ENCODE measurements at regions not wholly inside any gene's neighbourhood (a gene's known extent, or its start where the extent isn't known, plus 50 kb on each side); places are given as distances from the start of the nearest gene placed in this dataset.

- Histone ChIP-seq H2AFZ (ENCODE audit: low read depth) (no peak overlapping the region), H3K4me1 (ENCODE audit: low read depth, poor library complexity, severe bottlenecking) (no peaks in the 10 kb centered on the region), H3K4me3 (IDR thresholded peaks at IDR 0.05; ENCODE audit: insufficient read depth, low read depth, low read length) (no peak overlapping the region), H3K79me2 (ENCODE audit: insufficient read depth, low read depth) (no peaks in the 10 kb centered on the region), H3K36me3 (ENCODE audit: insufficient read depth) (no peaks in the 10 kb centered on the region), H3K27me3 (ENCODE audit: insufficient read depth, low read depth) (no peaks in the 10 kb centered on the region), H3K27ac (no peak overlapping the region), H3K4me2 (no peak overlapping the region), H3K9ac (no peak overlapping the region), H4K20me1 (ENCODE audit: insufficient read depth) (no peaks in the 10 kb centered on the region)
- no peak for TF ChIP-seq CTCF (conservative IDR thresholded peaks at IDR 0.05; ENCODE audit: low read depth, low read length)
Measured at GRCh38 chr17:54255696-54256095, 433.0 kb downstream of the KIF2B start.

GRCh38 chr17:54256401-54256929, 433.7 kb downstream of the KIF2B start:
- Histone ChIP-seq H4K20me1 (ENCODE audit: insufficient read depth) (no peaks in the 10 kb centered on the region), H3K27me3 (ENCODE audit: insufficient read depth, low read depth) (no peaks in the 10 kb centered on the region), H3K4me1 (ENCODE audit: low read depth, poor library complexity, severe bottlenecking) (no peaks in the 10 kb centered on the region), H3K27ac (no peak overlapping the region), H3K36me3 (ENCODE audit: insufficient read depth) (no peaks in the 10 kb centered on the region), H2AFZ (ENCODE audit: low read depth) (no peak overlapping the region), H3K79me2 (ENCODE audit: insufficient read depth, low read depth) (no peaks in the 10 kb centered on the region), H3K9ac (no peak overlapping the region), H3K4me2 (no peak overlapping the region), H3K4me3 (IDR thresholded peaks at IDR 0.05; ENCODE audit: insufficient read depth, low read depth, low read length) (no peak overlapping the region)
- no peak for TF ChIP-seq CTCF (conservative IDR thresholded peaks at IDR 0.05; ENCODE audit: low read depth, low read length)

DNA sequence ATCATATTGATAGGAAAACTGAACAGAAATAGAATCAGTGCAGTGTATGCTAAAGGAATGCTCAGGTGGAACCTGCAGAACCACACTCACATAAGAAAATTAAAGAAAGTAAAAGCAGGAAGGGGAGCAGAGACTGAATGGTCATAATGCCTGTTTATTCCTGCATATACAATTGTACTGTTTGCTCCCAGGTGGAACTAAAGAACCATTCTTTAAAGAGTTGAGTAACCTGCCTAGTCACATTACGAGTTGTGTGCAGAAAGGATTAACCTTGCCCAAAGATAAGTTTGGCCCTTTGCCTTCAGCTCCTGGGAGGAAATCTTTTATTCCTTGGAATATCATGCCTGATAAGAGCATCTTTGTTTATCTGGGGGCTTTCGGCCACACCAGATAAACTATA, 434.7 kb downstream of the KIF2B start:
- Histone ChIP-seq H3K36me3 (ENCODE audit: insufficient read depth) (no peaks in the 10 kb centered on the region), H3K9ac (no peak overlapping the region), H3K4me1 (ENCODE audit: low read depth, poor library complexity, severe bottlenecking) (no peaks in the 10 kb centered on the region), H3K4me2 (no peak overlapping the region), H3K4me3 (IDR thresholded peaks at IDR 0.05; ENCODE audit: insufficient read depth, low read depth, low read length) (no peak overlapping the region), H2AFZ (ENCODE audit: low read depth) (no peak overlapping the region), H4K20me1 (ENCODE audit: insufficient read depth) (no peaks in the 10 kb centered on the region), H3K27me3 (ENCODE audit: insufficient read depth, low read depth) (no peaks in the 10 kb centered on the region), H3K79me2 (ENCODE audit: insufficient read depth, low read depth) (no peaks in the 10 kb centered on the region), H3K27ac (no peak overlapping the region)
- no peak for TF ChIP-seq CTCF (conservative IDR thresholded peaks at IDR 0.05; ENCODE audit: low read depth, low read length)

GRCh38 chr17:54259476-54259875, 436.7 kb downstream of the KIF2B start:
- H3K4me3 ChIP-seq (IDR thresholded peaks at IDR 0.05; ENCODE audit: insufficient read depth, low read depth, low read length): no peak overlapping the region
- no peak overlapping the region for H2AFZ ChIP-seq (ENCODE audit: low read depth)
- no peaks in the 10 kb centered on the region for H3K27me3 ChIP-seq (ENCODE audit: insufficient read depth, low read depth)
- no peak overlapping the region for H3K4me2 ChIP-seq
- no peaks in the 10 kb centered on the region for H3K79me2 ChIP-seq (ENCODE audit: insufficient read depth, low read depth)
- no peak overlapping the region for H3K9ac ChIP-seq
- no peaks in the 10 kb centered on the region for H3K4me1 ChIP-seq (ENCODE audit: low read depth, poor library complexity, severe bottlenecking)
- H4K20me1 ChIP-seq (ENCODE audit: insufficient read depth): no peaks in the 10 kb centered on the region
- TF ChIP-seq CTCF (conservative IDR thresholded peaks at IDR 0.05; ENCODE audit: low read depth, low read length): no peak
- no peak overlapping the region for H3K27ac ChIP-seq
- no peaks in the 10 kb centered on the region for H3K36me3 ChIP-seq (ENCODE audit: insufficient read depth)

All from KMS-11 (cell line).